ENCODE measurements at regions not wholly inside any gene's neighbourhood (a gene's known extent, or its start where the extent isn't known, plus 50 kb on each side); places are given as distances from the start of the nearest gene placed in this dataset.

- no peak overlapping the region for H3K27ac Mint-ChIP-seq
- H3K9me3 ChIP-seq (ENCODE audit: control insufficient read depth in 2 of 3, low read length in 3 of 3): no peaks in the 10 kb centered on the region
These were observed 124.7 kb upstream of the SASH1 start for GRCh38 chr6:148217921-148218320.

DNA sequence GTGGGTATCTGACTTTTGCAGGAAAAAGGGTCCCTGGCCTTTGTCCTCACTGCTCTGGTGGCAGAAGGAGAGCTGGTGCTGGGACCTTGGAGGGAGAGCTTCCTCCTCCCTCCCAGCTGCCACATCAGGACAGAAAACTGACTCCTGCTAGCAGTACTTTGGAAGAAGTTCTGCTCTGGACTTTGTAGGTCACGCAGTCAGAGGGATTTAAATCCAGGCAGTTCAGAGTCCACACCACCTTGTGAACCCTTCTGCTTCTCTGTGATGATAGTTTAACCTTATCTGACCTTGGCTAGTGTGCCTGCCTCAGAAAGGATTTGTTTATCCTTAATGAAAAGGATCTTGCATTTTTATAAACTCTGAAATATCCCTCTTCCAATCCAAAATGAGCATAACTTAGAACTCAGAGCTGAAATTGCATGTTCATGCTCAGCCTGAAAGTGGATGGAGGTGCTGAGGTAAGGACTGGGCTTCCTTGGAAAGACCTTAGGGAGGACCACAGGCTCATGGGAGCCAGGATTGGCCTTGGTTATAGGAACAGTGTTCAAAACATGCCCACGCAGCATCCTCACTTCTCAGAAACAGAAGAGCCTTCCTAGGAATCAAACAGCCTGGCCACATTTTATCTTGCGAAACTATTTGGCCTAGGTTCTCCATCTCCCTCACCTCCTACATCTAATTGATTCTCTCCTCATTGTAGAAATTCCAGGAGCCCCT, 123.9 kb upstream of the SASH1 start:
- Histone ChIP-seq H3K4me3 (ENCODE audit: low read length) (no peak overlapping the region), H3K4me1 (ENCODE audit: control insufficient read depth in 2 of 2, insufficient read depth in 2 of 2, low read length in 2 of 2) (no peaks in the 10 kb centered on the region), H3K27me3 (ENCODE audit: control insufficient read depth in 2 of 2, insufficient read depth in 2 of 2, low read length in 2 of 2) (no peaks in the 10 kb centered on the region), H3K27ac (ENCODE audit: low read depth, low read length) (no peak overlapping the region), H3K36me3 (ENCODE audit: control insufficient read depth in 2 of 3, insufficient read depth in 3 of 3, low read length in 3 of 3) (no peaks in the 10 kb centered on the region), H3K9me3 (ENCODE audit: control insufficient read depth in 2 of 3, low read length in 3 of 3) (no peaks in the 10 kb centered on the region)
- ChIA-PET POLR2A (no interaction called here), CTCF (no interaction called here)
- Mint-ChIP-seq H3K27ac (no peak overlapping the region), H3K27me3 (peaks cover 40 to 64% (median 46%) of the 10 kb centered on the region in 5 donors), H3K9me3 (no peaks in the 10 kb centered on the region), H3K36me3 (no peaks in the 10 kb centered on the region), H3K4me3 (no peak overlapping the region), H3K4me1 (no peaks in the 10 kb centered on the region)
- ATAC-seq: no peak
- no peak for DNase-seq
- intact Hi-C loops (cut with micrococcal nuclease): no loop called here

More at GRCh38 chr6:148217921-148218320, 124.7 kb upstream of the SASH1 start:
- Histone ChIP-seq H3K27ac (ENCODE audit: low read depth, low read length) (no peak overlapping the region), H3K36me3 (ENCODE audit: control insufficient read depth in 2 of 3, insufficient read depth in 3 of 3, low read length in 3 of 3) (no peaks in the 10 kb centered on the region), H3K4me3 (ENCODE audit: low read length) (no peak overlapping the region), H3K4me1 (ENCODE audit: control insufficient read depth in 2 of 2, insufficient read depth in 2 of 2, low read length in 2 of 2) (no peaks in the 10 kb centered on the region), H3K27me3 (ENCODE audit: control insufficient read depth in 2 of 2, insufficient read depth in 2 of 2, low read length in 2 of 2) (no peaks in the 10 kb centered on the region)
- no peaks in the 10 kb centered on the region for H3K4me1 Mint-ChIP-seq
- peaks cover 46 to 68% (median 53%) of the 10 kb centered on the region in 5 donors for H3K27me3 Mint-ChIP-seq
- ChIA-PET CTCF (no interaction called here), POLR2A (no interaction called here)
- ATAC-seq (no peak), DNase-seq (no peak)
- H3K36me3 Mint-ChIP-seq: no peaks in the 10 kb centered on the region
- no peaks in the 10 kb centered on the region for H3K9me3 Mint-ChIP-seq
- intact Hi-C loops (cut with micrococcal nuclease): no loop called here
- no peak overlapping the region for H3K4me3 Mint-ChIP-seq

DNA sequence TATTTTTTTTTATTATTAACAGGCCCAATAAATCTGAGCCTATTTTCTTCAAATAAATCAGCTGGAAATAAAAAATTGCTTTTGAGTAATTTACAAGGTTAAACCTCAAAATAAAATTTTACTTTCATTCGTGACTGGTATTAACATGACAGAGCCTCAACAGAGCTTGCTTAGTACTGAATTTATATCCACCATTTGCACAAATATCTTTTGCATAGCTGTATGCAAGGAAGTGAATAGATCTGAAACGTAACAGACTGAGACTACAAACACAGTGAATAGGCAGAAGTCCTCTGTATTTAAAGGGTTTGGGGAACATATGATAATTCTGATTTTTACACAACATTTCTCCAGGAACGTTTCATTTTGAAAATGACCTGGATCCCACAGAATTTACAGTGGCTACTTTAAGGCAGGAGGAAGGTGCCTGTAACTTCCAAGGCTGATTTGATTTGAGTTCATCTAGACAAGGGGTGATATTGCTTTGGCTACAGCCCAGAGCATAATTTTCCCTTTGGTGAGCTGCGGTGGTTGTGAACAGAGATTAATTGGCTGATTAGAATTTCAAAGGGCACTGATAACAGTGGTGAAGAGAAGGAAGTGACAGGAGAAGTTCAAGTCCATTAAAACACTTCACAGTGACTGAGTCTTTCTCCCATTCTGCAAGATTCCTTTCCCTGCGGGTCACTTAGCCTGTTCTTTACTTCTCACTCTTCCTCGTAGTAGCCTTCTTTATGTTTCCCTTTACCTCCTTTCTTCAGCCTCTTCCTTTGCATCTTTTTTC, 121.2 kb upstream of the SASH1 start:
- Mint-ChIP-seq H3K27ac (no peak overlapping the region), H3K4me1 (no peaks in the 10 kb centered on the region), H3K9me3 (no peaks in the 10 kb centered on the region), H3K27me3 (peaks cover 28 to 45% (median 36%) of the 10 kb centered on the region in 5 donors), H3K36me3 (no peaks in the 10 kb centered on the region), H3K4me3 (no peak overlapping the region)
- ChIA-PET POLR2A (no interaction called here), CTCF (no interaction called here)
- DNase-seq (no peak), ATAC-seq (no peak)
- Histone ChIP-seq H3K9me3 (ENCODE audit: control insufficient read depth in 2 of 3, low read length in 3 of 3) (no peaks in the 10 kb centered on the region), H3K27ac (ENCODE audit: low read depth, low read length) (no peak overlapping the region), H3K4me1 (ENCODE audit: control insufficient read depth in 2 of 2, insufficient read depth in 2 of 2, low read length in 2 of 2) (no peaks in the 10 kb centered on the region), H3K4me3 (ENCODE audit: low read length) (no peak overlapping the region), H3K27me3 (ENCODE audit: control insufficient read depth in 2 of 2, insufficient read depth in 2 of 2, low read length in 2 of 2) (no peaks in the 10 kb centered on the region), H3K36me3 (ENCODE audit: control insufficient read depth in 2 of 3, insufficient read depth in 3 of 3, low read length in 3 of 3) (no peaks in the 10 kb centered on the region)
- intact Hi-C loops (cut with micrococcal nuclease): no loop called here

- Histone ChIP-seq H3K9me3 (ENCODE audit: control insufficient read depth in 2 of 3, low read length in 3 of 3) (no peaks in the 10 kb centered on the region), H3K27me3 (ENCODE audit: control insufficient read depth in 2 of 2, insufficient read depth in 2 of 2, low read length in 2 of 2) (no peaks in the 10 kb centered on the region), H3K36me3 (ENCODE audit: control insufficient read depth in 2 of 3, insufficient read depth in 3 of 3, low read length in 3 of 3) (no peaks in the 10 kb centered on the region), H3K27ac (ENCODE audit: low read depth, low read length) (no peak overlapping the region), H3K4me1 (ENCODE audit: control insufficient read depth in 2 of 2, insufficient read depth in 2 of 2, low read length in 2 of 2) (no peaks in the 10 kb centered on the region), H3K4me3 (ENCODE audit: low read length) (no peak overlapping the region)
- ChIA-PET CTCF (no interaction called here), POLR2A (no interaction called here)
- H3K27ac Mint-ChIP-seq: no peak overlapping the region
- no peak for DNase-seq
- H3K4me3 Mint-ChIP-seq: no peak overlapping the region
- no peaks in the 10 kb centered on the region for H3K36me3 Mint-ChIP-seq
- H3K4me1 Mint-ChIP-seq: no peaks in the 10 kb centered on the region
- no peak for ATAC-seq
- intact Hi-C loops (cut with micrococcal nuclease): no loop called here
- peaks cover 28 to 45% (median 31%) of the 10 kb centered on the region in 5 donors for H3K27me3 Mint-ChIP-seq
- peaks cover 0 to 3% (median 0%) of the 10 kb centered on the region in 11 donors for H3K9me3 Mint-ChIP-seq
These were observed 120.3 kb upstream of the SASH1 start for GRCh38 chr6:148222376-148222775.

DNA sequence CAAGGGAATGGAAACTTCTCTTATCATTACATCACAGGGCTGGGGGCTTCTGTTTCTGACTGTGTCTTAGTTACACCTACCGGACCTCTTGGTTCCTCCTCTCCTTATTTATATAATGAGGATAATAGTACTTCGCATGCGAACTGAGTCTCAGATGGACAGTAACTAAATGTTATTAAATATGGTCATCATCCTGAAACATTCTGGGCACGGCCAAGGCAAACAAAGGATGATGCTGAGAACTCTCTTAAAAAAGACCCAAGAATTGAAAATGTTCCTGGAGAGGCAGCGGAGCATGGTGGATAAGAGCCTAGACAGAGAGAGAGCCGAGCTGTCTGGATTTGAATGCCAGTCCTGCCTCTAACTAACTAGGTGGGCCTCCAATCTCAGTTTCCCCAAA, 119.8 kb upstream of the SASH1 start:
- no peak overlapping the region for H3K27ac ChIP-seq (ENCODE audit: low read depth, low read length)
- H3K4me1 ChIP-seq (ENCODE audit: control insufficient read depth in 2 of 2, insufficient read depth in 2 of 2, low read length in 2 of 2): no peaks in the 10 kb centered on the region
- no peaks in the 10 kb centered on the region for H3K36me3 ChIP-seq (ENCODE audit: control insufficient read depth in 2 of 3, insufficient read depth in 3 of 3, low read length in 3 of 3)
- Mint-ChIP-seq H3K27me3 (peaks cover 30 to 46% (median 31%) of the 10 kb centered on the region in 5 donors), H3K27ac (no peak overlapping the region), H3K4me3 (no peak overlapping the region), H3K4me1 (no peaks in the 10 kb centered on the region), H3K36me3 (no peaks in the 10 kb centered on the region), H3K9me3 (peaks cover 0 to 3% (median 0%) of the 10 kb centered on the region in 11 donors)
- intact Hi-C loops (cut with micrococcal nuclease): no loop called here
- DNase-seq (no peak), ATAC-seq (no peak)
- no peak overlapping the region for H3K4me3 ChIP-seq (ENCODE audit: low read length)
- no peaks in the 10 kb centered on the region for H3K9me3 ChIP-seq (ENCODE audit: control insufficient read depth in 2 of 3, low read length in 3 of 3)
- no peaks in the 10 kb centered on the region for H3K27me3 ChIP-seq (ENCODE audit: control insufficient read depth in 2 of 2, insufficient read depth in 2 of 2, low read length in 2 of 2)
- ChIA-PET CTCF (no interaction called here), POLR2A (no interaction called here)

DNA sequence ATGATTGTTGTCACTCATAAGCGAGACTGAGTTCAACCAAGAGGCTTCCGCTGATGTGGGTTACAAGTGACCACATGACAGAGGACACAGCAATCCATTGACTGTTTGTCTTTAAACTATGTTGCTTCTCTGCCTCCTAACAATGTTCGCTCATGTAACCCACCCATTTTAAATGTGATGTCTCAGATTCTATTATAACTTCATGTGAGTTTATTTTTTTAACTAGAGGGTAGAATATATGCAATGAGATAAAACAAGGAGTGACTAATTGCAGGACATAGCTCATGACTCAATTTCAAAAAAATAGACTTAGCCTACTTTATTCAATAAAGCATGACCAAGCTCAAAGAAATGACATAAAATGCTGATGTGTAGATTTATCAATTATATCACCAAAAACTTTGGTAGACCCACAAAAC, 119.2 kb upstream of the SASH1 start:
- Histone ChIP-seq H3K36me3 (ENCODE audit: control insufficient read depth in 2 of 3, insufficient read depth in 3 of 3, low read length in 3 of 3) (no peaks in the 10 kb centered on the region), H3K4me3 (ENCODE audit: low read length) (no peak overlapping the region), H3K27ac (ENCODE audit: low read depth, low read length) (no peak overlapping the region), H3K4me1 (ENCODE audit: control insufficient read depth in 2 of 2, insufficient read depth in 2 of 2, low read length in 2 of 2) (no peaks in the 10 kb centered on the region), H3K27me3 (ENCODE audit: control insufficient read depth in 2 of 2, insufficient read depth in 2 of 2, low read length in 2 of 2) (peaks cover 0 to under 1% of the 10 kb centered on the region in 2 donors), H3K9me3 (ENCODE audit: control insufficient read depth in 2 of 3, low read length in 3 of 3) (no peaks in the 10 kb centered on the region)
- H3K9me3 Mint-ChIP-seq: peaks cover 0 to 3% (median 0%) of the 10 kb centered on the region in 11 donors
- ChIA-PET CTCF (no interaction called here), POLR2A (no interaction called here)
- H3K27ac Mint-ChIP-seq: no peak overlapping the region
- H3K4me3 Mint-ChIP-seq: no peak overlapping the region
- DNase-seq (no peak), ATAC-seq (no peak)
- H3K36me3 Mint-ChIP-seq: no peaks in the 10 kb centered on the region
- intact Hi-C loops (cut with micrococcal nuclease): no loop called here
- no peaks in the 10 kb centered on the region for H3K4me1 Mint-ChIP-seq
- H3K27me3 Mint-ChIP-seq: peaks cover 32 to 47% (median 34%) of the 10 kb centered on the region in 5 donors

DNA sequence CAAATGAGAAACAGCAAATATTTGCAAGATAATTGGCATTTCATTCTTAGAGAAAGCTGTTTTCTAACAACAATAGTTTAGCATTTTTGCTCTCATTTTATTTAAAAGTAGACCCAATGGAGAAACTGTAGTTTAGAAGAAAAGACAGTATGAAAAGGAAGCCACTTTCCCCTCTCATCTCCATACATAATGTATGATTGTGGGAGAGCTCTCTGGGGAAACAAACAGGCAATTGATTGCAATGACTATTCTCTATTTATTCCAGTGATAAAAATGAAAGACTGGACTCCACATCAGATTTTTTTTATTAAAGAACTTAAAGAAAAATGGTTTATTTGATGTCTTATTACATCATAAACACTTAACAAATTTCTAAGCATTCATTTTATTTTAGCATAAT, 116.8 kb upstream of the SASH1 start:
- intact Hi-C loops (cut with micrococcal nuclease): no loop called here

More for the DNA sequence above, 116.8 kb upstream of the SASH1 start:
- Histone ChIP-seq H3K9me3 (ENCODE audit: control insufficient read depth in 2 of 3, low read length in 3 of 3) (no peaks in the 10 kb centered on the region), H3K27me3 (ENCODE audit: control insufficient read depth in 2 of 2, insufficient read depth in 2 of 2, low read length in 2 of 2) (peaks cover 0 to 4% of the 10 kb centered on the region in 2 donors), H3K36me3 (ENCODE audit: control insufficient read depth in 2 of 3, insufficient read depth in 3 of 3, low read length in 3 of 3) (no peaks in the 10 kb centered on the region), H3K4me1 (ENCODE audit: control insufficient read depth in 2 of 2, insufficient read depth in 2 of 2, low read length in 2 of 2) (no peaks in the 10 kb centered on the region), H3K27ac (ENCODE audit: low read depth, low read length) (no peak overlapping the region), H3K4me3 (ENCODE audit: low read length) (no peak overlapping the region)
- ATAC-seq (no peak), DNase-seq (no peak)
- Mint-ChIP-seq H3K27ac (no peak overlapping the region), H3K27me3 (peaks cover 20 to 41% (median 28%) of the 10 kb centered on the region in 5 donors), H3K9me3 (peaks cover 0 to 3% (median 0%) of the 10 kb centered on the region in 11 donors), H3K4me1 (no peaks in the 10 kb centered on the region), H3K36me3 (no peaks in the 10 kb centered on the region), H3K4me3 (no peak overlapping the region)
- POLR2A ChIA-PET: no interaction called here
- CTCF ChIA-PET: no interaction called here

All from naive thymus-derived CD4-positive, alpha-beta T cell (primary cell).